ENCODE measurements at regions not wholly inside any gene's neighbourhood (a gene's known extent, or its start where the extent isn't known, plus 50 kb on each side); places are given as distances from the start of the nearest gene placed in this dataset.
"Not testable (repeated sequence)": the region's sequence is repeated elsewhere in the genome, so short reads cannot be mapped to it uniquely, and the experiment has no call there.

DNA sequence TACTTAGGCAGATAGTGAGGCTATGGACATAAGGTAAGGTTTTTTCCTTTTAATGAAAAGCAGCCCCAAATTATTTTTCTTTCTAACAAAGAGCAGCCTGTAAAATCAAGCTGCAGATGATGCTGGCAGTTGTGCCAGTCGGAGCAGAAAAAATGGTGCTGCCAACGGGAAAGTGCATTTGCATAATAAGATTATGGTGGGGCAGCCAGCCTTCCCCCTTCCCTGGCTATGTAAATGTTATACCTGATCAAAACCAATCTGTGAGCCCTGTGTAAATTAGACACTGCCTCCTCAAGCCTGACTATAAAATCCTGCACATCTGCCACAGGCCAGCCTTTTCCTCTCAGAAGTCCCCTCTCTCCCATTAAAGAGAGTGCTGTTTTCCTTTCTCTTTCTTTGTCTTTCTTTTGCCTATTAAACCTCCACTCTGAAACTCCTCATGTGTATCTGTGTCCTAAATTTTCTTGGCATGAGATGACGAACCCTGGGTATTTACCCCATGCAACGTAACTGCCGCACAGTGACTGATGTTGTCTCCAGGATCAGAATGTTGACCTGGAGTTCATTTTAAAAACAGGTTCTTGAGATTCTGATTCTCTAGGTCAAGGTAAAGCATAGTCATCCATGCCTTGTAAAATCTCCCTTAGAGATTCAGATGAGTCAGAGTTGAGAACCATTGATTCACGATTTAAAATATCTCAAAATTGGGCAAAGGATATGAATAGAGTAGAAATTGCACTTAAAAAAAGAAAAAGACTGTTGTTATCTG lies 167.3 kb upstream of the C1GALT1 start:
- intact Hi-C loops (cut with micrococcal nuclease) = no loop called here
- TF ChIP-seq, protein P1, sequence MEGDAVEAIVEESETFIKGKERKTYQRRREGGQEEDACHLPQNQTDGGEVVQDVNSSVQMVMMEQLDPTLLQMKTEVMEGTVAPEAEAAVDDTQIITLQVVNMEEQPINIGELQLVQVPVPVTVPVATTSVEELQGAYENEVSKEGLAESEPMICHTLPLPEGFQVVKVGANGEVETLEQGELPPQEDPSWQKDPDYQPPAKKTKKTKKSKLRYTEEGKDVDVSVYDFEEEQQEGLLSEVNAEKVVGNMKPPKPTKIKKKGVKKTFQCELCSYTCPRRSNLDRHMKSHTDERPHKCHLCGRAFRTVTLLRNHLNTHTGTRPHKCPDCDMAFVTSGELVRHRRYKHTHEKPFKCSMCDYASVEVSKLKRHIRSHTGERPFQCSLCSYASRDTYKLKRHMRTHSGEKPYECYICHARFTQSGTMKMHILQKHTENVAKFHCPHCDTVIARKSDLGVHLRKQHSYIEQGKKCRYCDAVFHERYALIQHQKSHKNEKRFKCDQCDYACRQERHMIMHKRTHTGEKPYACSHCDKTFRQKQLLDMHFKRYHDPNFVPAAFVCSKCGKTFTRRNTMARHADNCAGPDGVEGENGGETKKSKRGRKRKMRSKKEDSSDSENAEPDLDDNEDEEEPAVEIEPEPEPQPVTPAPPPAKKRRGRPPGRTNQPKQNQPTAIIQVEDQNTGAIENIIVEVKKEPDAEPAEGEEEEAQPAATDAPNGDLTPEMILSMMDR (IDR thresholded peaks at IDR 0.05) = no peak
- Mint-ChIP-seq H3K36me3 (ENCODE audit: low read depth) (no peaks in the 10 kb centered on the region), H3K27me3 (peaks cover 13% of the 10 kb centered on the region), H3K27ac (no peak overlapping the region), H3K4me3 (no peak overlapping the region), H3K4me1 (ENCODE audit: low read depth) (no peaks in the 10 kb centered on the region), H3K9me3 (no peaks in the 10 kb centered on the region)
- DNase-seq (no peak), ATAC-seq (no peak)
- ChIA-PET CTCF (no interaction called here), POLR2A (no interaction called here)

DNA sequence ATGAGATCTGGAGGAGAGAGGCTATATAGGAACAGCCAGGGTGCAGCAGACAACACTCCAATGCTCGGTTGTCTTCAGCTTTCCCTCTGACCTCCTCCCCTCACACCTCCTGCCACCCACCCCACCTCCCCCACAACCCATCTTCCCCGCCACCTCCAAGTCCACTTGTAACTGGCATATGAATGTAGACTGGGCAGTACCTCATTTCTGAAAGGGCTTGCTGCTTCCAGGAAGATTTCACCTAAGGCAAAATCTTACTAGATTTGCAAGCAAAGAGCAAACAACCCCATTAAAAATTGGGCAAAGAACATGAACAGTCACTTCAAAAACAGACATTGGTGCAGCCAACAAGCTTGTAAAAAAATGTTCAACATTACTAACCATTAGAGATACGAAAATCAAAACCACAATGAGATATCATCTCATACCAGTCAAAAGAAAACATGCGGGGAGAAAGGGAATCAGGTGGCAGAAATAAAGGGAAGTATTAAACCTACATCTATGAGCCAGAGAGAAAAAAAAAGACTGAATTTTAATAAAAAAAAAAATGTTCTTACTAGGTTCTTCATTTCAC lies 164.6 kb upstream of the C1GALT1 start:
- H3K36me3 Mint-ChIP-seq (ENCODE audit: low read depth) = no peaks in the 10 kb centered on the region
- TF ChIP-seq, protein P1 (IDR thresholded peaks at IDR 0.05) = no peak
- no peaks in the 10 kb centered on the region for H3K4me1 Mint-ChIP-seq (ENCODE audit: low read depth)
- peaks cover 2% of the 10 kb centered on the region for H3K27me3 Mint-ChIP-seq
- ChIA-PET CTCF (no interaction called here), POLR2A (no interaction called here)
- no peak for DNase-seq
- H3K4me3 Mint-ChIP-seq = no peak overlapping the region
- intact Hi-C loops (cut with micrococcal nuclease) = no loop called here
- no peak for ATAC-seq
- H3K9me3 Mint-ChIP-seq = no peaks in the 10 kb centered on the region
- no peak overlapping the region for H3K27ac Mint-ChIP-seq

DNA sequence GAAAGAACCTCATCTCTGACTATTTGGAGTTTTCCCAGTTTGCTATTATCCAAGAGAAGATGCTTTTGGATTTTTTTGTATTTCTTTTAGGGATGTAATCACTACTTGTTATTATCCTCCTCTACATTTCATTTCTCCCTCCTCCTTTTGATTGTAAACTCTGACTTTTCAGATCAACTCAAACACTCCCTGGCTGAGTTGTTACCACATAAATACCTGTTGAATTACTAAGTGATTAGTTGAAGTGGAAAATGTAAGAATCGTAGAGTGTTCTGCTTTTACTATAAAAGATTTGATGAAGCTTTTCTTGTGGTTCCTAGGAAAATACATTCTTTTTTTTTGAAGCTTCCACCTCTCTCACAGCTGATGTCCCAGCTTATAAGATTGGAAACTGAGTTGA lies 164.1 kb upstream of the C1GALT1 start:
- TF ChIP-seq, protein P1 (IDR thresholded peaks at IDR 0.05) = no peak
- no peaks in the 10 kb centered on the region for H3K36me3 Mint-ChIP-seq (ENCODE audit: low read depth)
- no peak overlapping the region for H3K27ac Mint-ChIP-seq
- intact Hi-C loops (cut with micrococcal nuclease) = no loop called here
- H3K4me1 Mint-ChIP-seq (ENCODE audit: low read depth) = no peaks in the 10 kb centered on the region
- no peak overlapping the region for H3K4me3 Mint-ChIP-seq
- ATAC-seq = no peak
- no peaks in the 10 kb centered on the region for H3K9me3 Mint-ChIP-seq
- POLR2A ChIA-PET = no interaction called here
- CTCF ChIA-PET = no interaction called here
- DNase-seq = no peak
- H3K27me3 Mint-ChIP-seq = peaks cover 2% of the 10 kb centered on the region

DNA sequence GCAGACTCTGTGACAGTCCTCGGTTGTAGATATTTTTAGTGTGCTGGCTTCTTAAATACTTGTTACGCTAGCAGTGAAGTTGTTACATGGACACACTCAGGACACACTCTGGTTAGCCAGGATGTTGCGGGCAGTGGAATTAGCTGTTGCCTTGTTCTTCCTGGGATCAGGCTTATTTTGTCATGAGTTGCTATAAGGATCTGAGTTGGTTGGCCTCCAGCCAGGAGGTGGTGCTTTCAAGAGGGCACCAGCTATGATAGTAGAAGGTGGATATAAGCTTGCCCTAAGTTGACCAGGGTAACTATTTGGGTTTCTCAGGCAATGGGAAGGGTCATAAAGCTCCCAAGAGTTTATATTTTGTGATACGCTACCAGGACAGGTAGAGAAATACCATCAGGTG lies 150.1 kb upstream of the C1GALT1 start:
- Mint-ChIP-seq H3K4me3 (no peak overlapping the region), H3K9me3 (no peaks in the 10 kb centered on the region), H3K36me3 (ENCODE audit: low read depth) (no peaks in the 10 kb centered on the region), H3K27me3 (peaks cover 9% of the 10 kb centered on the region), H3K27ac (no peak overlapping the region), H3K4me1 (ENCODE audit: low read depth) (no peaks in the 10 kb centered on the region)
- ChIA-PET CTCF (interaction anchor here (0.9 kb wide), 2 partner anchors 8 to 71 kb away, joined by 3 read pairs; no protein-coding TSS in a partner anchor), POLR2A (no interaction called here)
- TF ChIP-seq, protein P1 (IDR thresholded peaks at IDR 0.05) = no peak
- ATAC-seq = no peak
- DNase-seq = no peak
- intact Hi-C loops (cut with micrococcal nuclease) = no loop called here

DNA sequence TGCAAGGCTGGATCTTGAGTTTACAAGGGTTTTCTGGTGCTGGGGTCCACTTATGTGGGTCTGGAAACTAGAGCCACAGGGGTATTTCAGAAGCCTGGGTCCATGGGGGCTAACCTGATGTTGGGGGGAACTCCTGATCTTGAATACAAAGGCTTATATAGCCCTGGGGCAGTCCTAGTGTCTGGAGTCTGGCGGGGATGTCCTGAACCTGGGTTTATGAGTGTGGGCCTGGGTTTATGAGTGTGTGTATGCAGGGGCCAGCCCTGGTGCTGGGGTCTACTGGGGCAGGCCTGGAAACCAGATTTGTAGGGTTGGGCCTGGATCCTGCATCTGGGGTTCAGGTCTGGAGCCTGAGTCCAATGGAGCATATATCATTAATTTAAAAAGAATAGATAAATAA lies 146.5 kb upstream of the C1GALT1 start:
- DNase-seq (no peak), ATAC-seq (no peak)
- no peak overlapping the region for H3K27ac Mint-ChIP-seq
- H3K27me3 Mint-ChIP-seq = peaks cover 4% of the 10 kb centered on the region
- H3K4me3 Mint-ChIP-seq = no peak overlapping the region
- intact Hi-C loops (cut with micrococcal nuclease) = no loop called here
- no peaks in the 10 kb centered on the region for H3K9me3 Mint-ChIP-seq
- H3K36me3 Mint-ChIP-seq (ENCODE audit: low read depth) = no peaks in the 10 kb centered on the region
- no peaks in the 10 kb centered on the region for H3K4me1 Mint-ChIP-seq (ENCODE audit: low read depth)
- TF ChIP-seq, protein P1 (IDR thresholded peaks at IDR 0.05) = no peak
- CTCF ChIA-PET = no interaction called here
- POLR2A ChIA-PET = no interaction called here

DNA sequence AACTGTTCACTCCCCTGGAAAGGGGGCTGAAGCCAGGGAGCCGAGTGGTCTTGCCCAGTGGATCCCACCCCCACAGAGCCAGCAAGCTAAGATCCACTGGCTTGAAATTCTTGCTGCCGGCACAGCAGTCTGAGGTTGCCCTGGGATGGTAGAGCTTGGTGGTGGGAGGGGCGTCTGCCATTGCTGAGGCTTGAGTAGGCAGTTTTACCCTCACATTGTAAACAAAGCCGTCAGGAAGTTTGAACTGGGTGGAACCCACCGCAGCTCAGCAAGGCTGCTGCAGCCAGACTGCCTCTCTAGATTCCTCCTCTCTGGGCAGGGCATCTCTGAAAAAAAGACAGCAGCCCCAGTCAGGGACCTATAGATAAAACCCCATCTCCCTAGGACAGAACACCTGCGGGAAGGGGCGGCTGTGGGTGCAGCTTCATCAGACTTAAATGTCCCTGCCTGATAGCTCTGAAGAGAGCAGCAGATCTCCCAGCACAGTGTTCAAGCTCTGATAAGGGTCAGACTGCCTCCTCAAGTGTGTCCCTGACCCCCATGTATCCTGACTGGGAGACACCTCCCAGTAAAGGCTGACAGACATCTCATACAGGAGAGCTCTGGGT lies 140.0 kb upstream of the C1GALT1 start:
- H3K4me1 Mint-ChIP-seq (ENCODE audit: low read depth); DNase-seq; H3K27me3 Mint-ChIP-seq; H3K36me3 Mint-ChIP-seq (ENCODE audit: low read depth); H3K4me3 Mint-ChIP-seq; H3K27ac Mint-ChIP-seq; intact Hi-C loops (cut with micrococcal nuclease); ATAC-seq; H3K9me3 Mint-ChIP-seq: not testable (repeated sequence)
- ChIA-PET POLR2A (interaction anchor here (1.8 kb wide), 1 partner anchor 8 kb away, joined by 5 read pairs; no protein-coding TSS in a partner anchor), CTCF (interaction anchor here (0.6 kb wide), 1 partner anchor 50 kb away, joined by 3 read pairs; no protein-coding TSS in a partner anchor)
